HEK293T (cell line): ENCODE measurements at regions not wholly inside any gene's neighbourhood (a gene's known extent, or its start where the extent isn't known, plus 50 kb on each side); places are given as distances from the start of the nearest gene placed in this dataset.

Experiments
- ELF4 ChIP-seq: fragments of 450-650 bp; IDR thresholded peaks from 2 replicates; pipeline ENCODE4 v1.6.1; 2017; ENCODE audit warnings: antibody characterized with exemption
- ZNF384 ChIP-seq: fragments of 450-650 bp; IDR thresholded peaks from 2 replicates; pipeline ENCODE4 v1.6.1; 2016

GRCh38 chr4:45346816-45347435 lies 620.6 kb upstream of the GNPDA2 start:
- TF ChIP-seq ZNF384 (no peak), ELF4 (no peak)
